Inflammatory macrophage treated with lipopolysaccharide for 1 hour (primary cell): ENCODE measurements at regions not wholly inside any gene's neighbourhood (a gene's known extent, or its start where the extent isn't known, plus 50 kb on each side); places are given as distances from the start of the nearest gene placed in this dataset.

Experiments
- DNase-seq, 2 donors: peaks; one replicate each; pipeline ENCODE4 v3.0.0-alpha.2; 2020 to 2022

DNA sequence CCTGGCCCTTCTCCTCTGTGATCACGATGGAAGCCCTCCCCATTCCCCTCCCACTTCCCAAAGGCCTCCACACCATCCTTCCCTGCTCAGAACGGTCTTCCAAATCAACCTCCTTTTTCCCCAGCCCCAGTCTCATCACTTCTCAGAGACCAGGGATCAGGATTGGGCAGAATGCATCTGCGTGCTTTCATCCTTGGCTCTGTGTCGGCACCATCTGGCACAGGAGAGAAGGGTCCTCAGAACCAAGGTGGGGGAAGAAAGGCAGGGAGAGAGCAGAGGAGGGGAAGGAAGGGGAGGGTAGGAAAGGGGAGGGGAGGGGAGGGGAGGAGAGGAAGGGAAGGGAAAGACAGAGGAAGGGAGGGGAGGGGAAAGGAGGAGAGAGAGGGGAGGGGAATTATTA, 52.4 kb upstream of the FICD start:
- DNase-seq = no peak

DNA sequence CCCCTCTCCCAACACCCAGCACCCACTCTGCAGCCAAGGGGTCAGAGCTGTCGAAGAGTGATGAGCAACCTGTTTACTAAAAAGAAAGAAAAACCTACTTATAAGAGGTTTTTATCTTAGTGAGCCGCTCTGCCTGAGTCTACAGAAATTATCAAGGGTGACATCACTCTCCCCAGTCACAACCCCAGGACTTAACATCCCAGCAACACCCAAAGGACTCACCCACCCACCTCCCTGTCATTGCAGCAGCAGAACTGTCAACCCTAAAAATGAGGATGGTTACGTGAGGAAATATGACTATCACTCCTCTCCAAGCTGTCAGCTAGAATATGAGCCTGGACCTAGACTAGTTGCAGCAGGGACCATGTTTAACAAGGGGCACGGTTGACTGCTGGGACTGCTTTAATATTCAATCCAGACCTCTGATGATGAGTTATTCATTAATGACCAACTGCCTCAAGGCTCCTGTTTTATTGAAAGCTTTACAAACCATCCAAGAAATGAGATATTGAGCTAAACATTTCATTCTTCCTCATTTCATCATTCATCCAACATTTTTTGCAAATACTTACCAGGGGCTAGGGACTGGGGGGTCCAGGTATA, 53.9 kb upstream of the FICD start:
- DNase-seq = no peak

DNA sequence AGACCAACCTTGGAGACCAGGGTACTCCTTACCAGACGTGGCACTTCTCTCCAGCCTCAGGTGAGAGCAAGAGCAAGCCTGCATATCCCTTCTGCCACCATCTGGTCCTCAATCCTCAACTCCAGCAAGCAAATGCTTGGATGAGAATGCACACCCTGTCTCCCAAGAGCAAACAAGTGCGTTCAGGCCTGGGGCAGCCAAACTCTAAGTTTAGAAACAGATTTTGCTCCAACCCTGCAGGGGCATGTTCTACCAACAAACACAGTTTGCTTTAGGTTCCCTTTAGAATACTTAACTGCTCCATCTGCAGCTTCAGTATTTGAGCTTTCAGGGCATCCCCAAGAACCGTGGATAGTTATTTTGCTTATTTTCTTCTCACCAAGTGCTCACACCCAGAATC, 55.9 kb upstream of the FICD start:
- DNase-seq = no peak

DNA sequence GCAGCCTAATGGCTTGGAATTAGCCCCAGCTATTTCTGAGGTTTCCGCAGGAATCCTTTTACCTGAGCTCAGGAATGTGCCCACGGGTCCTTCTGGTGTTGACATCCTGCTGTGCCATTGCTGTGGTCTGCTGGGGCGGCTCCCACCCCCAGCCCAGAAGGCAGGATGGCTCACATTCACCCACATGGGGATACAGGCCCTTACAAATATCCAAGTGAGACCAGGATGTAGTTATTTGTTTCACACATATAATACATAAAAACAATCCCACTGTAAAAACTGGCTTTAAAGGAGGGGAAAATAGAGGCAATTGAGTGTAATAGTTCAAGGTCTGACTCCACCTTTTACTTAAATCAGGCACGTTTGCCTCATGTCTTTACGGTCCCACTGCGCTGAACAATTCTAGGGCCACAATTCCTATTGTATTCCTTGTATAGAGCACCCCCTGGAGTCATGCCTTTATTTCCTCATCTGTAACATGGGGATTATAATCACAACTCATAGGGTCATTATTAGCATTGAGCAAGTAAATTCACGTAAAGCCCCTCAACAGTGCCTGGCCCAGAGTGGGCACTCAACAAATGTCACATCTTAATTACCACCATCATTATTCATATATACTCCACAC, 57.2 kb upstream of the FICD start:
- DNase-seq = no peak

DNA sequence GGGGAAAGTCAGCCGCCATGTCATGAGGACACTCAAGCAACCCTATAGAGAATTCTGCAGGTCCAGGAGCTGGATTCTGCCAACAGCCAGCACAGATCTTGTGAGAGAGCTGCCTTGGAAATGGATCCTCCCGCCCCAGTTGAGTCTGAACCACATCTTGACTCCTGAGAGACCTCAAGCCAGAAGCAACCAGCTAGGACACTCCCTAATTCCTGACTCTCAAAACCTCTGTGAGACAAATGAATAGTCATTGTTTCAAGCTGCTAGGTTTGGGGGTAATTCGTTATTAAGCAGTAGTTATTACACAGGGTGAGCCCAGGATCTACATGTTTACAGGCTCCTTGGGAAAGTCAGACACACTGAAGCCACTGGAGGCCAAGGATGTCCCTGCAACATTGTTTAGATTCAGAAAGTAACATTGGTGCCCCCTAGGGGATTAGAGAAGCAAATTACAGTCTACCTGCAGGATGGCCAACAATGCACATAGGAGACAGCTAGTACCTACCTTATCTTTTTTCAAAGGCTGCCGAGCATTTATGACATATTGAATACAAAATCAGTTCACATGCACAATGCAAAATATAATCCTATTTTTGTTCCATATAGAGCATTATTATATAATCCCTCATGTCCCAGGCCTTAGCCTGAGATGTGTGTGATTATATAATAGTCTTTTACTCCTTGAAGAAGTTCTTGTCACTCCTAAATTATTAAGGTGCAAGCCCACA, 57.9 kb upstream of the FICD start:
- peak; percentile 69 to 85 for DNase-seq

DNA sequence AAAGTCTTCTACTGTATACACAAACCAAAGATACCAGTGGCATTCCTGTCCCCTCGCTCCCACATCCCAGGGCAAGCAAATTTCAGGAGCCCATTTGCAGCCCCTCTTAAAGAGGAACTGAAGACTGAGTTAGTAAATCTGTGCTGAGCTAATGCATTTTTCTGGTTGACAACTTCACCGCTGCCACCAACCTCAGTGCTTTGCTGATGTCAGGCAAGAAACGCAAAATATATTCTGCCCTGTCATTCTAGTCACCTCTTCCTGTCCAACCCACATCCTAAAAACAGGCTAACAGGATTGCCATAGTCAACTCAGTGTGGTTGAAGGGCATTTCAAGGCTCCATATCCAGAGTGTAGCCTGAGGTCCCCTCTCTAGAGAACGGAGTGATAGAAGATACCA, 59.4 kb upstream of the FICD start:
- DNase-seq = peak in 1 of 2 donors; percentile 19

DNA sequence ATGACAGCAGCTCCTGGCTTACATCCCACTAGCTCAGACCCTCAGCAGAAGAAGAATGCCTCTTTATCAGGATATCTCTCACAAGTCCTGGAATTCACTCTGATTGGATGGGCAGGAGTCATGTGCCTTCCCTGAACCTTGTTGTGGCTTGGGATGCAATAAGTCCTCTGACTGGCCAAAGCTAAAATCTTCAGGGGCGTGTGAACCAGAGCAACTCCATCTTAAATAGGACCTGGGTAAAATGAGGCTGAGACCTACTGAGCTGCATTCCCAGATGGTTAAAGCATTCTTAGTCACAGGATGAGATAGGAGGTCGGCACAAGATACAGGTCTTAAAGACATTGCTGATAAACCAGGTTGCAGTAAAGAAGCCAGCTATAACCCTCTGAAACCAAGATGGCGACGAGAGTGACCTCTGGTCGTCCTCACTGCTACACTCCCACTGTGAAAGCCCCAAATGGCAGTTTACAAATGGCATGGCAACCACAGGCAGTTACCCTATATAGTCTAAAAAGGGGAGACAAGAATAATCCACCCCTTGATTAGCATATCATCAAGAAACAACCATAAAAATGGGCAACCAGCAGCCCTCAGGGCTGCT, 60.4 kb upstream of the FICD start:
- DNase-seq = no peak

DNA sequence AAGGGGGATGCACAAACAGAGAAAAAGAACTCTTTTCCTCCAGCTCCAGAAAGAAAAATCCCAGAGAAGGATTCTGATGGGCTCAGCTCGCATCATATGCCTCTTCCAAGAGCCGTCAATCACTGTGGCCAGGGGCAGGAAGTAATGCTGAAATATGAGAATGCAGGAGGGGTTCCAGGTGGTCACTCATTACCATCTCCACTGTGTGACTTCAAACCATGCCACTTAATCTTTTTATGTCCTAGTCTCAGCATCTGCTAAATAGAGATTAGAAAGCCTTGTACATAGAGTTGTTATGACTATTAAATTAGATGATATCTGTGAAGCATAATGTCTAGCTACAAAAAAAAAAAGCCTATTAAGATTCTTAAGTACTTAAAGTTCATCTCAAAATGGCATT, 65.6 kb upstream of the FICD start:
- no peak for DNase-seq

DNA sequence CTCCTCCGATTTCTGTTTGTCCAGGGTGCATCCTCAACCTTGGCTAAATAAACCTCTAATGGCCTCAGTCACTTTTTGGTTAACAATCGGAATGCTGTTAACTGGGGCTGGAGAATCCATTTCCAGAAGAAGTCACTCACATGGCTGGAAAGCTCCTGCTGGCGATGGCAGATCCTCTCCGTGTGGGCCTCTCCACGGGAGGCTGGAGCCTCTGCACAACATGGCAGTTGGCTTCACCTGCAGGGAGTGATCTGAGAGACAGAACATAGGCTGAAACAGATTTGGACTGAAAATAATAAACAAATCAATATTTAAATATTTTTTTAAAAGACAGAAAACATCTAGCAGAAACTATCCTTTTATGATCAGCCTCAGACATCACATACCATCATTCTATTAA, 66.8 kb upstream of the FICD start:
- DNase-seq = no peak

DNA sequence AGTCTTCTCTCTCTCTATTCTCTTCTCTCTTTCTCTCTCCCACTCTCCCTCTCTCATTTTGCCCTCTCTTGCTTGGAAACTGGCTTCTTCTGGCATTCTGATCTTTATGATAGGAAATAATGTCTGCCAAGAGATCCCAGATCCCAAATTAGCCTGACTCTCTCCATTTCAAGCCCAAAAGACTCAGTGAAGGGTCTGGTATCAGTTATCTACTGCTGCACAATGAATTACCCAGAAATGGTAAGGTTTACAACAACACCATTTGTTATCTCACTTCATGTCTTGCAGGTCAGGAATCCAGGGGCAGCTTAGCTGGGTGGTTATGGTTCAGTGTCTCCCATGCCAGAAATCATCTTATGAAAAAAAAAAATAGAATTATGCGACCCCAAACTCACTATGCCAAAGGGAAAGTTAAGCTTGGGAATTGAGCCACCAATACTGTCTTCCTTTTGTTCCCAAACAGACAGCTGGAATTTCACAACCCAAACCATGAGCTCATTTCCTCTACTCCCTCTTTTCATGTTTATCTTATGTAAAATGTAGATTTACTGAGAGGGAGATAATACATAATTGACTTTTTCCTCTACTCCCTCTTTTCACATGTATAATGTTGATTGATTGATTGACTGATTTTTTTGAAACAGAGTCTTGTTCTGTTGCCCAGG, 67.8 kb upstream of the FICD start:
- peak in 1 of 2 donors; percentile 17 for DNase-seq

DNA sequence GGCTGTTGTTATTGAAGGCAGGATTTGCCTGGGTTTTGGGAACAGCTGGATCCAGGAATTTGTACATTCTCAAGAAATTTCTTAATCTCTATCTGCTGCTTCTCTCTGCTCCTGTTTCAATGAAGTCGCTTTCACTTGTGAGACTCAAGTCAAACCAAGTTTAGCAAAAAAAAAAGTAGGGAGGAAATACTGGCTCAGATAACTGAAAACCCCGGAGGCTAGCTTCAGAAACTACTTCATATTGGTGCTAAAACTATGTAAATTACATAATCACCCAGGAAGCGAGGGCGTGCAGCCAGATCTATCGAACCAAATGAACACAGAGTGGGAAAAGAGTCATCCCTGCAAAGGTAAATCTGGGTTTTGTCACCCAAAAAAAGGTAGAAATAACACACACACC, 68.3 kb upstream of the FICD start:
- DNase-seq = peak in 1 of 2 donors; percentile 11

DNA sequence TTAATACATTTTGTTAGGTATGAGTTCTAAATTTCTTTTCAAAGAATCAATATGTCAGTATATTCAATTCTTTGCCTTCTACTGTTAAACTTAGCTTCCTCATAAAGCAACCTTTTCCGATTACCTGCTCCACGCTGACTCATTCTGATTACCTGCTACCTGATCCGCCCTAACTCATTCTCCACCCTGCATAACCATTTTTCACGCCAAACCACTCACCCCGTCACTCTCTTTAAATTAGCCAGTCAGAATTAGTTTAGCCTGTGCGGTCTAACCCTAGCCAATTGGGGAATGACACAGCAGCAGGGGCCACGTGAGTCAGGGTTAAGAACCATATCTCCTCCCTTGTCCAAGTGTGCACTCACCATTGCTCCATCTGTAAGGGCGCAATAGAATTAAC, 72.2 kb upstream of the FICD start:
- no peak for DNase-seq

DNA sequence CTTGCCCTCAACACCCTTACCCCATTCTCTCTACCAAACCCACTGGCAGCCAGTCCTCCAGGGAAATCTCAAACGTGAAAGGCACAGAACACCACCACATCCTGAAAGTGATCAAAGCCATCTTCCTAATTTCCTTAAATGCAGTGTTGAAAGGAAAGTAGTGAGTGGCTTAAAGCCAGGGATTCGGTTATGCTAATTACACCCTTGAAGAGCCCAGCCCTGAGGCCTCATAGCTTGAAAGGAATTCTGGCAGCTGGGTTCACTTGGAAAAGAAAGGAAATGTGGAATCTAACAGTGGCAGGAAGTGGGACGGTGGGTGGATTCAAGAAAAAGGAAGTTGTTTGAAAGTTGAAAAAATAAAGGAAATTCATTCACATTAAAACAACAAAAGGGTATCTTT, 73.0 kb upstream of the FICD start:
- peak in 1 of 2 donors; percentile 11 for DNase-seq

DNA sequence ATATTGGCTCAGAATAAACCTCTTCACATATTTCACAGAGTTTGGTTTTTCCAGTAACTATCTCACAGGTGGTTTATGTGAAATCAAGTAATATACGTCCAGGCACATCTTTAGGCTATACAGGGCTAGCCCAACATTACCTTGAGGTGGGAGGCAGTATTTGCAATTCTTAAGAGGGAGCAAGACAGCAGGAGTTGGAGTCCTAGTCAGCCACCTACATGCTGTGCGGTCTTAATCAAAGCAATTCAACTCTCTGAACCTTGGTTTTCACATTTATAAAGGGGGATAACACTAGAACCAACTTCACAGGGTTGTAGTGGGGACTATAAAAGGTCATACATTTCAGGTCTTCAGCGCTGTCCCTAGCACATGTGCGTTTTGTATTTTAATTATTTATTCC, 73.5 kb upstream of the FICD start:
- DNase-seq = no peak

DNA sequence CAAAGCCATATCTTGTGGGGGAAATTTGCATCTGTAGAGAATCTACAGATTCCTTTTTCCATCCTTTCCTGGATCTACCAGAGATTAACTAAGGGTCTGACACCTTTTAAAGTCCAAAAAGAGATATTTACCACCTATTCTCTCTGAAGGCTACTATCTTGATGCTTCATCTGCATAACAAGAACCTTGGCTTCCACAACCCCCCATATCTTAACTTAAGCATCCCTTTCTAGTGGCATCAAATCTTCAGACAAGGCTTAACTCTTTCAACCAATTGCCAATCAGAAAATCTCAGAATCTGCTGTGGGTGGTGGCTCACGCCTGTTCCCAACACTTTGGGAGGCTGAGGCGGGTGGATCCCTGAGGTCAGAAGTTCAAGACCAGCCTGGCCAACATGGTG, 74.3 kb upstream of the FICD start:
- no peak for DNase-seq

DNA sequence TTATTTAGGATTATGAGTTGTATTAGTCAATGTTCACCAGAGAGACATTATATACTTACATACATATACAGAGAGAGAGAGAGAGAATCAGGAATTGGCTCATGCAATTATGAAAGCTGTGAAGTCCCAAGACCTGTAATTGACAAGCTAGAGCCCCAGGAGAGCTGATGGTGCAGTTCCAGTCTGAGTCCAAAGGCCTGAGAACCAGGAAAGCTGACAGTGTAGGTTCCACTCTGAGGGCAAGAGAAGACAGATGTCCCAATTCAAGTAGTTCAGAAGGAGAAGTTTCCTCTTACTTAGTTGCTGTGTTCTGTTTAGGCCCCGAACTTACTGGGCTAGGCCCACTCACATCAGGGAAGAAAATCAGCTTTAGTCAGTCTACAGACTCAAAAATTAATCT, 76.4 kb upstream of the FICD start:
- DNase-seq = peak; percentile 43 to 45

DNA sequence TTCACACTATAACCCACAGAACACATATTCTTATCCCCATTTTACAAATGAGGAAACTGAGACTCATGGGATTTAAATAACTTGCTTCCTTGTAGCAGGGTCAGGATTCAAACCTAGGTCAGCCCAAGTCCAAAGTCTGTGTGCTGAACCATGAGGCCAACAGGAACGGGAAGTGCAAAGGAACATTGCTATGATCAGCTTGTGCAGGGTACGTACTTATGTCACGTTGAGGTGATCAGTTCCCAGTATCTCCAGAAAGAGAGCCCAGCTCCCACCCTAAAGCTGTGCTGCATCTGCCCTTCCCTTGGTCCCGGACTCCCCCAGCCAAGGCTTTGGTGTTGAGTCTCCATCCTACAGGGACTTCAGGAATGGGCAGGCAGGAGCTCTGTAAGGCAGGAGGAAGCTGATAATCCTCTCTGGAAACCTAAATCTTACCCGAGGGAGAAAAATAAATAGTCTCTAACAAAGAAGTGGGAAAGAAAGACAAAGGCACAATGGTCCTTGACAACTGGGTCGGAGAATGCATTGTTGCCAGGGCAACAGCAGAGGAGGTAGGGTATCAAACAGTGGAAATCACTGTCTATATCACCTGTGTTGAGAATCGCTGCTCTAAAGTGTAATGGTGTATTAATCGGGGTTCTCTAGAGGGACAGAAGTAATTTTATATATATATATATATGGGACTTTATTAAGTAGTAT, 82.5 kb upstream of the FICD start:
- DNase-seq = no peak

DNA sequence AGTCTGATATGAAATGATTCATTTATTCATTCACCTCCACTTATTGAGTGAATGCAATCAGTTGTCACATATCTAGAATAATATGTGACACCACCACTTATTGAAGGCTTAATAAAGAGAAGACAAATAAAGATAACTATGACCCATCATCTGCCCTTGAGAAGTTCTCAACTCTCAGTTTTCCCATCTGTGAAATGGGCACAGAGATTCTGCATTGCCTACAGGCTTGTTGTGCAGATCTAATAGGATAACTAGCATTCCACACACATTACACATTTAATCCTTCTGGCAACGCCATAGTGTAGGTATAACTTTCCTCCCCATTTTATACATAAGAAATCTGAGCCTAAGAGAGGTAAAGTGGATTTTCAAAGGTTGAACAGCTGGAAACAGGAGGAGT, 84.2 kb upstream of the FICD start:
- DNase-seq = no peak

DNA sequence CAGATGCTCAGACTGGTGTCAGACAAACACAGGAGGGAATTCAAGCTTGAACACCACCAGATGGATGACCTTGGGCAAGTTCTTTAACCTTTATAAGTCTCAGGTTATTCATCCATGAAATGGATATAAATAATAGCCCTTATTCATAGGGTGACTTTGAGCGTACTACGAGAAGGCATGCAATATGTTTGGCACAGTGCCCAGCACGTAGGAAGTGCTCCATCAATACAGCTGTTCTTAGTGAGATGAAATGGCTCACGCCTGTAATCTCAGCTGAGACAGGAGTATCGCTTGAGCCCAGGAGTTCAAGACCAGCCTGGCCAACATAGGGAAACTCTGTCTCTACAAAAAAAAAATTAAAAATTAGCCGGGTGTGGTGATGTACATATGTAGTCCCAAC, 84.8 kb upstream of the FICD start:
- no peak for DNase-seq

DNA sequence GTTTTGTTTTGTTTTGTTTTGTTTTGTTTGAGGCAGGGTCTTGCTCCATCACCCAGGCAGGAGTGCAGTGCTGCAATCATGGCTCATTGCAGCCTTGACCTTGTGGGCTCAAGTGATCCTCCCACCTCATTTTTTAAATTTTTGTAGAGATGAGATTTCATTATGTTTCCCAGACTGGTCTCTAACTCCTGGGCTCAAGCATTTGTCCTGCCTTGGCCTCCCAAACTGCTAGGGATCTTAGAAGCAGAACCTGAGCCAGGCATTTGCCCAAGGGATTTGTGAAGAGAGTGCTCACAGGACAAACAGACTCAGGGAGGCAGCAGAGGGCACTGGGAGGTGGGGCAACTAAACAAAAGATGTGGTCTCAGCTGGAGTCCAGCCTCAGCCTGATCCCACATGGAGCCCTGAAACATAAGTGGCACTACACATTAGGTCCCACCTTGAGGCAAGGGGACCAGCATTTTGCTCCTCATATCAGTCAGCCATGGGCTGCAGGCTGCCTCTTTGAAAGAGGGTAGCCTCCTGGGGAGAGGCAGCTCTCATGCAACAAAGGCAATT, 86.2 kb upstream of the CMKLR1 start:
- no peak for DNase-seq

DNA sequence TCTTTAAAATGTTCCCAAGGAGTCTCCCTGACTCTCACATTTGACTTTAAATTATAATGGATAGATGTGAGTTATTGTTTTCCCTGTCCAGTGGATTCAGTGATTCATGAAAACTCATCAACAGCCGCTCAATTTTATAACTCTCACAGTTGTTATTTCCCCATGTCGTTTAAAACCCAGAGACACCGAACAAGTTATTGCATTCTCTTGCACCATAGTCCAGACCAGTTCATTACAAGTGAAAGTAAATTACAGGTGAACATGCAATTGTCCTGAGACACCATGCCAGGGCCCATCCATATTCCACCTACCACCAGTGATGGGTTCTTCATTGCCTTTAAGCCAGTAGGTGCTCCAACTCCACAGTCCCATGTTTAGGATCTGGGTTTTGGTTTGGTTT, 85.7 kb upstream of the CMKLR1 start:
- DNase-seq = no peak

DNA sequence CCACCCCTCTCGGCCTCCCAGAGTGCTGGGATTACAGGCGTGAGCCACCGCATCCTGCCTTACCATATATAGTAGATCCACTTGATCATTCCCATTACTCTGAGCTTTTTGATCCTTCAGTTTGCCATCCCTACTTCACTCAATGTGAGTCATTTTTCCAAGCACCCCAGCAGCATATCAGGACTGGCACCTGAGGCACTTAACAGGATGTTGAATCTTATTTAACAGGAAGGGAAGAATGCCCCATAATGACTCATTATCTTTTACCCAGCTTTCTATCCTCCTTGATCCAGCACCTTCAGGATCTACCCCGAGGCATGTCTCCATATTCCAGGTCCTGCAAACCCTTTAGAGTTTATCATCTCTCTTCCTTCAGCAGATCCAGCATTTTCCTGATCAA, 84.9 kb upstream of the CMKLR1 start:
- DNase-seq = no peak

DNA sequence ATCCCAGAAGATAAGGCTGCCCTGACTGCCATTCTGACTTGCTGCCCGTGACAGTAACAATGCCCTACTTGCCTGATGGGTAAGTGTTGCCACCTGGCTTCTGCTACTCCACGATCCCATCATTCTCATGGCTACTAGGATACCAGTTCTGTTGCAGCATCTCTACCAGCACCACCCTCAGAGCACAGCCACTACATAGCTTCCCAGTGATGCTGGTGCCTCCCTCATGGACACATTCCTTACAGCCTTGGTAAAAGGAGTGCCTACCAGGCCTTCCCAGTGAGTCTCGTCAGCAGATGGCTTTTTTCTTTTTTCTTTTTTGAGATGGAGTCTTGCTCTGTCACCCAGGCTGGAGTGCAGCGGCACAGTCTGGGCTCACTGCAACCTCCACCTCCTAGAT, 84.4 kb upstream of the CMKLR1 start:
- DNase-seq = no peak
